HFFc6 (cell line): ENCODE measurements at regions not wholly inside any gene's neighbourhood (a gene's known extent, or its start where the extent isn't known, plus 50 kb on each side); places are given as distances from the start of the nearest gene placed in this dataset.

Experiments used
- DNase-seq: peaks from one replicate; pipeline ENCODE4 v3.0.0-alpha.2; 2018
- H3K27ac Mint-ChIP-seq: 2 replicates; pipeline ENCODE4 v1.8.0; 2020; ENCODE audit warnings: mild to moderate bottlenecking, mixed read lengths
- H3K27me3 Mint-ChIP-seq: 2 replicates; pipeline ENCODE4 v1.8.0; 2021; ENCODE audit warnings: mild to moderate bottlenecking, moderate library complexity, mixed read lengths; ENCODE audit not compliant: insufficient read depth
- H3K36me3 Mint-ChIP-seq: 2 replicates; pipeline ENCODE4 v1.8.0; 2021; ENCODE audit warnings: low read depth, mixed read lengths
- H3K4me1 Mint-ChIP-seq: 2 replicates; pipeline ENCODE4 v1.8.0; 2020; ENCODE audit warnings: low read depth, mixed read lengths
- H3K4me3 Mint-ChIP-seq: 2 replicates; pipeline ENCODE4 v1.8.0; 2020; ENCODE audit warnings: mild to moderate bottlenecking, moderate library complexity, mixed read lengths
- H3K9me3 Mint-ChIP-seq: 2 replicates; pipeline ENCODE4 v1.8.0; 2020; ENCODE audit warnings: mild to moderate bottlenecking, mixed read lengths
- CTCF ChIP-seq: fragments of 200-600 bp; sonication (generic); IDR thresholded peaks from 2 replicates; pipeline ENCODE4 v1.5.0; 2021; ENCODE audit warnings: antibody characterized with exemption, mild to moderate bottlenecking

- peaks cover 12% of the 10 kb centered on the region; the same call in 1 of the 2 replicates for H3K4me1 Mint-ChIP-seq
- no peak overlapping the region for H3K4me3 Mint-ChIP-seq
- no peak for DNase-seq
- no peaks in the 10 kb centered on the region for H3K36me3 Mint-ChIP-seq
- no peak for TF ChIP-seq CTCF
- no peak overlapping the region for H3K27ac Mint-ChIP-seq
- H3K9me3 Mint-ChIP-seq, result no peaks in the 10 kb centered on the region
- no peaks in the 10 kb centered on the region for H3K27me3 Mint-ChIP-seq
Measured at GRCh38 chr11:109795234-109795633, 298.0 kb upstream of the ZC3H12C start.

GRCh38 chr11:109796253-109796652 is 296.9 kb upstream of the ZC3H12C start:
- no peak for TF ChIP-seq CTCF
- Mint-ChIP-seq H3K4me3 (no peak overlapping the region), H3K27ac (no peak overlapping the region), H3K27me3 (no peaks in the 10 kb centered on the region), H3K4me1 (peaks cover 12% of the 10 kb centered on the region; the same call in 1 of the 2 replicates), H3K36me3 (no peaks in the 10 kb centered on the region), H3K9me3 (no peaks in the 10 kb centered on the region)
- no peak for DNase-seq

GRCh38 chr11:109798521-109798920 is 294.7 kb upstream of the ZC3H12C start:
- Mint-ChIP-seq H3K27me3 (no peaks in the 10 kb centered on the region), H3K9me3 (peaks cover 1% of the 10 kb centered on the region; the same call in 1 of the 2 replicates), H3K4me3 (no peak overlapping the region), H3K4me1 (peaks cover 12% of the 10 kb centered on the region; the same call in 1 of the 2 replicates), H3K36me3 (no peaks in the 10 kb centered on the region), H3K27ac (no peak overlapping the region)
- no peak for TF ChIP-seq CTCF
- no peak for DNase-seq

- Mint-ChIP-seq H3K27me3 (no peaks in the 10 kb centered on the region), H3K9me3 (peaks cover 5% of the 10 kb centered on the region; the same call in 1 of the 2 replicates), H3K4me1 (peaks cover 10% of the 10 kb centered on the region; the same call in 1 of the 2 replicates), H3K36me3 (no peaks in the 10 kb centered on the region), H3K27ac (no peak overlapping the region), H3K4me3 (no peak overlapping the region)
- no peak for DNase-seq
- no peak for TF ChIP-seq CTCF
Measured at GRCh38 chr11:109799604-109800003, 293.6 kb upstream of the ZC3H12C start.

GRCh38 chr11:109804911-109805310 is 288.3 kb upstream of the ZC3H12C start:
- no peaks in the 10 kb centered on the region for H3K4me1 Mint-ChIP-seq
- TF ChIP-seq CTCF, result no peak
- no peaks in the 10 kb centered on the region; the same call in 1 of the 2 replicates for H3K27me3 Mint-ChIP-seq

GRCh38 chr11:109806205-109806604 is 287.0 kb upstream of the ZC3H12C start:
- no peak for TF ChIP-seq CTCF
- Mint-ChIP-seq H3K36me3 (no peaks in the 10 kb centered on the region), H3K4me3 (no peak overlapping the region), H3K27ac (no peak overlapping the region), H3K27me3 (no peaks in the 10 kb centered on the region; the same call in 1 of the 2 replicates), H3K9me3 (peaks cover 10% of the 10 kb centered on the region; the same call in 1 of the 2 replicates), H3K4me1 (no peaks in the 10 kb centered on the region)
- no peak for DNase-seq

More at GRCh38 chr11:109804911-109805310, 288.3 kb upstream of the ZC3H12C start:
- DNase-seq, result no peak
- H3K9me3 Mint-ChIP-seq, result peaks cover 10% of the 10 kb centered on the region; the same call in 1 of the 2 replicates
- H3K27ac Mint-ChIP-seq, result no peak overlapping the region
- H3K36me3 Mint-ChIP-seq, result no peaks in the 10 kb centered on the region
- no peak overlapping the region for H3K4me3 Mint-ChIP-seq
